Testis (tissue), 2 donors: ENCODE measurements at regions not wholly inside any gene's neighbourhood (a gene's known extent, or its start where the extent isn't known, plus 50 kb on each side); places are given as distances from the start of the nearest gene placed in this dataset.

Experiments used
- CTCF ChIP-seq, 3 experiments: fragments of 450-650 bp in 2 of 3; fragments of 200-600 bp in 1 of 3; sonication (generic) in 1 of 3; IDR thresholded peaks; one replicate each; pipeline ENCODE4 v1.5.1; 2016 to 2019; ENCODE audit warnings: antibody characterized with exemption in 3 of 3, mild to moderate bottlenecking in 2 of 3, moderate library complexity in 1 of 3
- POLR2A ChIP-seq: fragments of 450-650 bp; IDR thresholded peaks from one replicate; pipeline ENCODE4 v1.6.1; 2017; ENCODE audit warnings: antibody characterized with exemption, mild to moderate bottlenecking, moderate library complexity

GRCh38 chr19:30105316-30105715 is 163.3 kb downstream of the URI1 start:
- TF ChIP-seq POLR2A: no peak
- no peak for TF ChIP-seq CTCF (IDR thresholded peaks at IDR 0.05)
